GM12865 (cell line): ENCODE measurements at regions not wholly inside any gene's neighbourhood (a gene's known extent, or its start where the extent isn't known, plus 50 kb on each side); places are given as distances from the start of the nearest gene placed in this dataset.

Experiments
- DNase-seq: peaks from one replicate; pipeline ENCODE4 v3.0.0; 2010; ENCODE audit warnings: low read depth
- H3K4me3 ChIP-seq: 2 replicates; pipeline ENCODE4 v1.5.1; 2011; ENCODE audit warnings: mild to moderate bottlenecking, low read depth, low read length, control low read depth
- CTCF ChIP-seq: IDR thresholded peaks from 2 replicates; pipeline ENCODE4 v1.5.1; 2011; ENCODE audit warnings: low read length, control low read depth, low read depth, inconsistent platforms; ENCODE audit not compliant: insufficient read depth; ENCODE audit errors: missing control alignments

DNA sequence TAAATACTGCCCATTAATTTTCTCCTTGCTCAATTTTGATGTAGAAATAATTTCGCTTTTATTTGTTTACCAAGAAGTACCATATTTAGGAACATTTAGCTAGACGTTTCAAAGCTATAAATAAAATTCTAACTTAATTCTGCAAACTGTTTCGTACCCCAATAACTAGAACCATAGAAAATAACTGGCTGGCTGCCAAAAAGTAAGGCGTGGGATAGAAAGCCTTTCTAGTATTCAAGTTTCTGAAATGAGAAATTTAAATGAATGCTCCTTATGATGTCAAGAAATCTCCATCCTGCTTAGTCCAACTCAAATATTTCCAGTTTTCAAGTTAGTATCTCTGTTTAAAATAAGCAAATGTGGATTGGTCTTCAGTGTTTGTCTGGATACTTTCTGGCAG, 167.4 kb downstream of the FBXO8 start:
- no peak for TF ChIP-seq CTCF
- DNase-seq: no peak
- no peak overlapping the region for H3K4me3 ChIP-seq

DNA sequence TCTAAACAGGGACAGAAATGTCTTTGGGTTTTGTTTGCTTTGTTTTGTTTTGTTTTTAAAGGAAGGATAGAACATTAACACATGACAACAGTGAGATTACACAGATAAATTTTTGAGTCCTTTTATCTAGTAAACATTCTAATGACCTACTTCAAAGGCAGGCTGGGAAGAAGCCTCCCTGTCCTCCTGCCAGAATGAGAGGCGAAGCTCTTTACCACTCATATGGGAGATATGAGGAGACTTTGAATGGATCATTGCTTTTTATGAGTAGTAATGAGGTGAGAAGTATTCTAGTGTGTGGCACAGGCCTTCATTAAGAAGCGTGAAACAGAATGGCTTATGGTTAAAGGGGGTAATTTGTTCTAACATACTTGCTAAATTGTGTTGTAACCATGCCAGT, 172.0 kb downstream of the FBXO8 start:
- no peak for DNase-seq
- TF ChIP-seq CTCF: no peak
- no peak overlapping the region for H3K4me3 ChIP-seq

- DNase-seq: no peak
Observed at GRCh38 chr4:174110180-174110579, 173.3 kb downstream of the FBXO8 start.

GRCh38 chr4:174107746-174108354, 175.6 kb downstream of the FBXO8 start:
- no peak for TF ChIP-seq CTCF
- no peak for DNase-seq
- H3K4me3 ChIP-seq: no peak overlapping the region

More at GRCh38 chr4:174110180-174110579, 173.3 kb downstream of the FBXO8 start:
- no peak for TF ChIP-seq CTCF
- H3K4me3 ChIP-seq: no peak overlapping the region

DNA sequence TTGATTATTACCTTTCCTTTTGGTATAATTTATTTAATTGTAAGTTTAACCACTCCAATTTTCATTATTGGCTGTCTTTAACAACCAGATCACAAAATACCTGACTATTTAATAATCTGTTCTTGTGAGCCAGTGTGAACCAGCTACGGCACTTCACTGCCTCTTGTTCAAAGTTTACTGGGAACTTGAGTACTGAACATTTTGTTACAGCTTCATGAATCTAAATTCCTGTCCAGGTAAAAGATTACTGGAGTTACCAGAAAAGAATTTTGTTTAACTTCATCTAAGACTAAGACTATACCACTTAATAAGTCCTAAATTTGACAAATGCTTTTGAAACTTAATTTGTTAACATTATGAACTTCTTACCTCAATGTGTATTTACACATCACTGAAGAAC, 178.3 kb downstream of the FBXO8 start:
- no peak for TF ChIP-seq CTCF
- no peak for DNase-seq
- H3K4me3 ChIP-seq: no peak overlapping the region

- DNase-seq: no peak
- H3K4me3 ChIP-seq: no peak overlapping the region
- no peak for TF ChIP-seq CTCF
Observed at GRCh38 chr4:174100910-174101309, 182.6 kb downstream of the FBXO8 start.

DNA sequence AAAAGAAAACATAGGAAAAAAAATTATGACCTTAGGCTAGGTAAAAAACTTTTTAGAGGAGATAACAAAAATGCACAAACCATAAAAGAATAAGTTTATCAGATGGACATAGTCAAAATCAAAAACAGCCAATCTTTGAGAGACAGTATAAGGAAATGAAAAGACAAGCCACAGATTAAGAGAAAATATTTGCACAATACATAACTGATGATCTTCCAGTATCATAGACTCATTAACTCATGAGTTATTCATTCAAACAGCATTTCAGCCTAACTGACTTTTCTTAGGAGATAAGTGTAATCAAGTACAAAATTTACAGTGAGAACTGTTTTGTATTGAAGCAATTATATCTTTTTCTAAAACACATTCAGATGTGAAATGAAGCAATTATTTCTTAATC, 183.8 kb downstream of the FBXO8 start:
- TF ChIP-seq CTCF: no peak
- DNase-seq: no peak
- H3K4me3 ChIP-seq: no peak overlapping the region
